SK-N-SH (cell line): ENCODE measurements at regions not wholly inside any gene's neighbourhood (a gene's known extent, or its start where the extent isn't known, plus 50 kb on each side); places are given as distances from the start of the nearest gene placed in this dataset.

Source experiments
- CTCF ChIA-PET: fragments of 300-600, 350-600 bp; formaldehyde crosslinking; extraction: SDS; loops from one replicate; lab custom pipeline; 2021; lab: Yijun Ruan, JAX
- POLR2A ChIA-PET: fragments of 350-600 bp; sonication (Branson Sonifier 250); formaldehyde crosslinking; extraction: SDS; loops from one replicate; lab custom pipeline; 2020; ENCODE audit warnings: antibody characterized with exemption, inconsistent platforms; lab: Yijun Ruan, JAX
- DNase-seq: peaks from one replicate; pipeline ENCODE4 v3.0.0; 2012
- H2AFZ ChIP-seq: fragments of 200-600 bp; sonication (generic); 2 replicates; pipeline ENCODE4 v1.8.1; 2016; ENCODE audit warnings: antibody characterized with exemption, mild to moderate bottlenecking, low read depth
- H3F3A ChIP-seq: fragments of 200-600 bp; sonication (generic); replicated peaks from 2 replicates; pipeline ENCODE3; 2016; ENCODE audit warnings: antibody characterized with exemption, mild to moderate bottlenecking; ENCODE audit not compliant: insufficient read depth
- H3K27ac ChIP-seq, 2 experiments: fragments of 200-500 bp in 1 of 2; fragments of 200-600 bp in 1 of 2; sonication (Bioruptor generic) in 1 of 2; sonication (generic), shearing (Covaris generic) in 1 of 2; 2 replicates each; pipeline versions ENCODE4 v1.5.1 to v1.6.1; 2014 to 2016; ENCODE audit warnings: low read depth in 2 of 2, inconsistent platforms in 1 of 2, low read length in 1 of 2, mild to moderate bottlenecking in 1 of 2, mixed read lengths in 1 of 2
- H3K27me3 ChIP-seq: fragments of 200-600 bp; sonication (generic), shearing (Covaris generic); 2 replicates; pipeline ENCODE4 v1.6.1; 2016; ENCODE audit warnings: mixed run types; ENCODE audit not compliant: insufficient read depth
- H3K36me3 ChIP-seq, 2 experiments: fragments of 200-500 bp in 1 of 2; fragments of 200-600 bp in 1 of 2; sonication (Bioruptor generic) in 1 of 2; sonication (generic) in 1 of 2; replicated peaks in 1 of 2; 2 replicates each; pipeline versions ENCODE3 to v1.5.1; 2014 to 2016; ENCODE audit warnings: low read length in 1 of 2, mild to moderate bottlenecking in 1 of 2; ENCODE audit not compliant: insufficient read depth in 2 of 2, control insufficient read depth in 1 of 2
- H3K4me1 ChIP-seq, 2 experiments: fragments of 200-500 bp in 1 of 2; fragments of 200-600 bp in 1 of 2; sonication (Bioruptor generic) in 1 of 2; sonication (generic), shearing (Covaris generic) in 1 of 2; 2 replicates each; pipeline versions ENCODE4 v1.5.1 to v1.6.1; 2014 to 2016; ENCODE audit warnings: low read depth in 1 of 2, low read length in 1 of 2, mixed run types in 1 of 2; ENCODE audit not compliant: insufficient read depth in 2 of 2, control insufficient read depth in 1 of 2
- H3K4me2 ChIP-seq: fragments of 200-600 bp; sonication (generic), shearing (Covaris generic); 2 replicates; pipeline ENCODE4 v1.6.1; 2017; ENCODE audit warnings: mixed run types
- H3K4me3 ChIP-seq, 2 experiments: fragments of 200-500 bp in 1 of 2; fragments of 200-600 bp in 1 of 2; sonication (Bioruptor generic) in 1 of 2; sonication (generic), shearing (Covaris generic) in 1 of 2; 2 replicates each; pipeline versions ENCODE4 v1.5.1 to v1.8.1; 2014 to 2016; ENCODE audit warnings: low read depth in 2 of 2, inconsistent platforms in 1 of 2, low read length in 1 of 2, mild to moderate bottlenecking in 1 of 2, mixed read lengths in 1 of 2, moderate library complexity in 1 of 2
- H3K79me2 ChIP-seq: fragments of 200-600 bp; sonication (generic); 2 replicates; pipeline ENCODE4 v1.8.1; 2017; ENCODE audit warnings: mild to moderate bottlenecking; ENCODE audit not compliant: insufficient read depth
- H3K9ac ChIP-seq: fragments of 200-600 bp; sonication (generic); 2 replicates; pipeline ENCODE4 v1.6.1; 2017; ENCODE audit warnings: mixed run types
- H3K9me2 ChIP-seq: fragments of 200-600 bp; sonication (generic); 2 replicates; pipeline ENCODE4 v1.6.1; 2017; ENCODE audit warnings: mixed run types
- H3K9me3 ChIP-seq: fragments of 200-600 bp; sonication (generic); 2 replicates; pipeline ENCODE4 v1.6.1; 2017; ENCODE audit warnings: mixed run types, mild to moderate bottlenecking, moderate library complexity
- H4K20me1 ChIP-seq: fragments of 200-600 bp; sonication (generic); 2 replicates; pipeline ENCODE4 v1.6.1; 2017; ENCODE audit warnings: mild to moderate bottlenecking, mixed run types; ENCODE audit not compliant: insufficient read depth
- ELF1 ChIP-seq: IDR thresholded peaks from 2 replicates; pipeline ENCODE4 v1.4.0; 2012
- MEF2A ChIP-seq: IDR thresholded peaks from 2 replicates; pipeline ENCODE4 v1.4.0; 2012; ENCODE audit warnings: low read depth, borderline replicate concordance
- WGBS: methylation state at CpG from one replicate; pipeline ENCODE4 v1.1.6; 2017; ENCODE audit warnings: low lambda C conversion rate; 5-methylcytosine and 5-hydroxymethylcytosine counted together

DNA sequence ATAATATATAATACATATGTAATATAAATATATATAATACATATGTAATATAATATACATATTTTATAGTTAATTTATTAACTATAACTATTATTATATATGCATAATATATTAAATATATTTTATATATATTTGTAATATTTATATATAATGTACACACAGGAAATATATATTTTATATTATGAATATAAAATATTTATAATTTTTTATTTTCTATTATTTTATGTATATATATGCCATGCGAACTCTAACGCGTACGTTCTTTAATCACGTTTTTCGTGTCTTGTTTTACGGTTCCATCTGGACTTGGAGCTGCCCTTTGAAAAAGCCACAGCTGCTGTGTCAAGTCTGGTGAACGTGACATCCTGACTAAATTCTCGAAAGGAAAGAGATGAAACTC lies 332.1 kb downstream of the ASMT start:
- Histone ChIP-seq H3K4me1 (no peaks in the 10 kb centered on the region), H4K20me1 (no peaks in the 10 kb centered on the region), H3K9me3 (no peaks in the 10 kb centered on the region), H3K9me2 (no peaks in the 10 kb centered on the region), H3K4me2 (no peak overlapping the region), H3K9ac (no peak overlapping the region), H2AFZ (no peak overlapping the region), H3F3A (no peaks in the 10 kb centered on the region), H3K27ac (no peak overlapping the region), H3K27me3 (no peaks in the 10 kb centered on the region), H3K4me3 (no peak overlapping the region), H3K79me2 (no peaks in the 10 kb centered on the region), H3K36me3 (no peaks in the 10 kb centered on the region)
- TF ChIP-seq ELF1 (no peak), MEF2A (no peak)
- no peak for DNase-seq
- WGBS: 73% methylated on average over 9 of the region's 9 CpGs
- ChIA-PET POLR2A (no interaction called here), CTCF (no interaction called here)
